ENCODE measurements at regions not wholly inside any gene's neighbourhood (a gene's known extent, or its start where the extent isn't known, plus 50 kb on each side); places are given as distances from the start of the nearest gene placed in this dataset.

GRCh38 chr20:41939659-41940058 is 321.5 kb upstream of the CHD6 start:
- DNase-seq: no peak

- no peak for DNase-seq
These were observed 320.2 kb upstream of the CHD6 start for GRCh38 chr20:41938353-41938752.

- DNase-seq: no peak
These were observed 317.1 kb upstream of the CHD6 start for GRCh38 chr20:41935259-41935791.

- DNase-seq: no peak
These were observed 314.3 kb upstream of the CHD6 start for GRCh38 chr20:41932431-41932830.

GRCh38 chr20:41927655-41928054 is 309.5 kb upstream of the CHD6 start:
- no peak for DNase-seq

- DNase-seq: no peak
These were observed 309.0 kb upstream of the CHD6 start for GRCh38 chr20:41927189-41927588.

GRCh38 chr20:41925476-41925875 is 307.3 kb upstream of the CHD6 start:
- no peak for DNase-seq

- no peak for DNase-seq
These were observed 305.4 kb upstream of the CHD6 start for GRCh38 chr20:41923624-41924023.

- DNase-seq: no peak
These were observed 295.0 kb upstream of the CHD6 start for GRCh38 chr20:41913146-41913545.

GRCh38 chr20:41910558-41910957 is 292.4 kb upstream of the CHD6 start:
- DNase-seq: no peak

GRCh38 chr20:41905199-41905598 is 287.0 kb upstream of the CHD6 start:
- no peak for DNase-seq

- DNase-seq: no peak
These were observed 285.4 kb upstream of the CHD6 start for GRCh38 chr20:41903586-41903985.

GRCh38 chr20:41902346-41902745 is 284.2 kb upstream of the CHD6 start:
- DNase-seq: no peak

GRCh38 chr20:41900201-41900691 is 282.1 kb upstream of the CHD6 start:
- DNase-seq: no peak

- no peak for DNase-seq
These were observed 279.5 kb upstream of the CHD6 start for GRCh38 chr20:41897708-41898107.

GRCh38 chr20:41895241-41896032 is 277.3 kb upstream of the CHD6 start:
- DNase-seq: no peak

- no peak for DNase-seq
These were observed 276.2 kb upstream of the CHD6 start for GRCh38 chr20:41894255-41894963.

- no peak for DNase-seq
These were observed 273.9 kb upstream of the CHD6 start for GRCh38 chr20:41892031-41892430.

GRCh38 chr20:41889844-41890224 is 271.7 kb upstream of the CHD6 start:
- DNase-seq: no peak

GRCh38 chr20:41889126-41889843 is 271.1 kb upstream of the CHD6 start:
- no peak for DNase-seq

GRCh38 chr20:41888434-41888833 is 270.3 kb upstream of the CHD6 start:
- DNase-seq: no peak

- no peak for DNase-seq
These were observed 269.3 kb upstream of the CHD6 start for GRCh38 chr20:41887500-41887899.

GRCh38 chr20:41881466-41882046 is 263.4 kb upstream of the CHD6 start:
- no peak for DNase-seq

All from activated CD8-positive, alpha-beta memory T cell treated with anti-CD3 and anti-CD28 coated beads, Interleukin-2, amount 50 U/mL, for 4 hours (primary cell).